ENCODE measurements at regions not wholly inside any gene's neighbourhood (a gene's known extent, or its start where the extent isn't known, plus 50 kb on each side); places are given as distances from the start of the nearest gene placed in this dataset.

DNA sequence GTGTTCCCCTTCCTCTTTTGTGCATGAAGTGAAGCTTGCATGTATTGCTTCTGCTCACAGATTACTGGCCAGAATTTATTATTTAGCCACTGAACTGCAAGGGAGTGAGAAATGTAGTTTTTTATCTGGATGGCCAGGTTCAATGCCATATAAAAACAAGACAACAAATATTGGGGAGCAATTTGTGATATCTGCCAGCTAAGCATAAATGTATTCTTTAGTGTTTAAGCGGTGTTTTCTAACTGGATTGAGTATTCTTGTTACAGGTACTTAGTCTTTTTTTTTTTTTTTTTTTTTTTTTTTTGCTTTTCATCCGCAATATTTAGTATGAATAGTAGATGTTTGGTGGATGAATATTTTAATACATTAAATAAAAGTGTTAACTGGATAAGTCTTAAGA is 158.2 kb downstream of the TFAP2B start:
- no TSS peak for BruUV-seq (replicated peaks)
- ChIA-PET RAD21 (ENCODE audit: unreplicated experiment) (no interaction called here), POLR2A (interaction anchor here (0.6 kb wide), 1 partner anchor 1309 kb away, joined by 3 read pairs; no protein-coding TSS in a partner anchor), CTCF (no interaction called here), SMC1A (ENCODE audit: uncharacterized antibody, unreplicated experiment) (no interaction called here)
- TF ChIP-seq PAX8 (IDR thresholded peaks at IDR 0.05) (no peak), EZH2 (IDR thresholded peaks at IDR 0.05; ENCODE audit: borderline replicate concordance, control insufficient read depth, low read depth, low read length) (no peak), MYB (IDR thresholded peaks at IDR 0.05; ENCODE audit: borderline replicate concordance, low read depth, low read length) (no peak), NBN (IDR thresholded peaks at IDR 0.05) (no peak), TCF3 (IDR thresholded peaks at IDR 0.05; ENCODE audit: borderline replicate concordance, insufficient read depth, low read depth, low read length) (no peak), ZSCAN29 (IDR thresholded peaks at IDR 0.05) (no peak), NR2C1 (IDR thresholded peaks at IDR 0.05) (no peak), HCFC1 (IDR thresholded peaks at IDR 0.05; ENCODE audit: low read length) (no peak), SMAD5 (IDR thresholded peaks at IDR 0.05; ENCODE audit: low read depth) (no peak)
- TF ChIP-seq, protein P1, sequence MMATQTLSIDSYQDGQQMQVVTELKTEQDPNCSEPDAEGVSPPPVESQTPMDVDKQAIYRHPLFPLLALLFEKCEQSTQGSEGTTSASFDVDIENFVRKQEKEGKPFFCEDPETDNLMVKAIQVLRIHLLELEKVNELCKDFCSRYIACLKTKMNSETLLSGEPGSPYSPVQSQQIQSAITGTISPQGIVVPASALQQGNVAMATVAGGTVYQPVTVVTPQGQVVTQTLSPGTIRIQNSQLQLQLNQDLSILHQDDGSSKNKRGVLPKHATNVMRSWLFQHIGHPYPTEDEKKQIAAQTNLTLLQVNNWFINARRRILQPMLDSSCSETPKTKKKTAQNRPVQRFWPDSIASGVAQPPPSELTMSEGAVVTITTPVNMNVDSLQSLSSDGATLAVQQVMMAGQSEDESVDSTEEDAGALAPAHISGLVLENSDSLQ (IDR thresholded peaks at IDR 0.05): no peak
- Histone ChIP-seq H4K20me1 (ENCODE audit: control insufficient read depth, insufficient read depth) (no peaks in the 10 kb centered on the region), H3K36me3 (ENCODE audit: control insufficient read depth in 2 of 2, insufficient read depth in 2 of 2, low read length in 1 of 2) (no peaks in the 10 kb centered on the region), H2AFZ (ENCODE audit: control insufficient read depth, low read depth, low read length) (no peak overlapping the region), H3K4me1 (ENCODE audit: control insufficient read depth, insufficient read depth, low read length) (no peaks in the 10 kb centered on the region), H3K9ac (ENCODE audit: control insufficient read depth, insufficient read depth, low read length) (no peak overlapping the region), H3K27ac (ENCODE audit: control insufficient read depth, insufficient read depth) (no peak overlapping the region), H3K27me3 (replicated peaks in 1 of 2; ENCODE audit: control insufficient read depth in 2 of 2, insufficient read depth in 2 of 2, low read length in 1 of 2) (no peaks in the 10 kb centered on the region), H3K4me2 (ENCODE audit: control insufficient read depth, insufficient read depth) (no peak overlapping the region), H3K9me3 (replicated peaks; ENCODE audit: control insufficient read depth, insufficient read depth, low read length) (no peaks in the 10 kb centered on the region), H3K79me2 (ENCODE audit: control insufficient read depth, insufficient read depth, low read length) (no peaks in the 10 kb centered on the region), H3K4me3 (no peak overlapping the region)
- no peak for DNase-seq (ENCODE audit: low read depth, low spot score)
- in situ Hi-C loops (cut with MboI) (no loop called here), intact Hi-C loops (cut with micrococcal nuclease; ENCODE audit: unreplicated experiment) (no loop called here)
- no peak for FAIRE-seq
- 50% methylated on average over 2 of the region's 2 CpGs for WGBS (ENCODE audit: insufficient coverage, insufficient replicate concordance, low lambda C conversion rate, missing lambda C conversion rate)
- no peak for ATAC-seq

Data from GM12878 (cell line).